WTC11 (cell line): ENCODE measurements at regions not wholly inside any gene's neighbourhood (a gene's known extent, or its start where the extent isn't known, plus 50 kb on each side); places are given as distances from the start of the nearest gene placed in this dataset.

ENCODE experiments used
- ATAC-seq: fragments of 200-7000 bp; cut with Tn5 transposase; 2 replicates; pipeline ENCODE4 v1.10.0; 2021; ENCODE audit warnings: mild to moderate bottlenecking, moderate library complexity
- CTCF ChIA-PET: fragments of 300-600 bp; sonication (Branson Sonifier 250); formaldehyde crosslinking; loops from one replicate; lab custom pipeline; 2021; ENCODE audit warnings: antibody characterized with exemption; lab: Charles Lee
- POLR2A ChIA-PET: fragments of 350-600 bp; sonication (Branson Sonifier 250); formaldehyde crosslinking; loops from one replicate; lab custom pipeline; 2021; ENCODE audit warnings: antibody characterized with exemption; lab: Charles Lee
- DNase-seq: peaks from one replicate; pipeline ENCODE4 v3.0.0; 2021; ENCODE audit warnings: low spot score
- H3K27ac Mint-ChIP-seq: 2 replicates; pipeline ENCODE4 v1.8.0; 2021; ENCODE audit warnings: mixed read lengths
- H3K27me3 Mint-ChIP-seq: 2 replicates; pipeline ENCODE4 v1.8.0; 2021; ENCODE audit warnings: low read depth, mild to moderate bottlenecking, moderate library complexity, mixed read lengths
- H3K36me3 Mint-ChIP-seq: 2 replicates; pipeline ENCODE4 v1.8.0; 2021; ENCODE audit warnings: mixed read lengths
- H3K4me1 Mint-ChIP-seq: 2 replicates; pipeline ENCODE4 v1.8.0; 2022; ENCODE audit warnings: mixed read lengths
- H3K4me3 Mint-ChIP-seq: 2 replicates; pipeline ENCODE4 v1.8.0; 2021; ENCODE audit warnings: mild to moderate bottlenecking, moderate library complexity, mixed read lengths
- H3K9me3 Mint-ChIP-seq: 2 replicates; pipeline ENCODE4 v1.8.0; 2021; ENCODE audit warnings: mixed read lengths
- ARID4B ChIP-seq: sonication (generic); formaldehyde crosslinking; IDR thresholded peaks from 2 replicates; pipeline ENCODE4 v1.8.0; 2023; ENCODE audit warnings: missing genetic modification reagents, mild to moderate bottlenecking, borderline replicate concordance
- ATF6 ChIP-seq: sonication (generic); formaldehyde crosslinking; IDR thresholded peaks from 2 replicates; pipeline ENCODE4 v1.8.1; 2023; ENCODE audit warnings: mild to moderate bottlenecking, missing genetic modification reagents
- CREB1 ChIP-seq: sonication (generic); formaldehyde crosslinking; IDR thresholded peaks from 2 replicates; pipeline ENCODE4 v1.8.0; 2023; ENCODE audit warnings: mild to moderate bottlenecking, missing genetic modification reagents
- CTCF ChIP-seq: fragments of 200-600 bp; IDR thresholded peaks from 2 replicates; pipeline ENCODE4 v1.8.0; 2022; ENCODE audit warnings: antibody characterized with exemption
- E2F1 ChIP-seq: sonication (generic); formaldehyde crosslinking; IDR thresholded peaks from 2 replicates; pipeline ENCODE4 v1.8.0; 2022; ENCODE audit warnings: mild to moderate bottlenecking, missing genetic modification reagents
- EMX1 ChIP-seq: fragments of 250-450 bp; sonication (Bioruptor Pico); IDR thresholded peaks from 2 replicates; pipeline ENCODE4 v1.8.0; 2021; ENCODE audit warnings: mild to moderate bottlenecking
- ERG ChIP-seq: fragments of 250-450 bp; sonication (Bioruptor Pico); IDR thresholded peaks from 2 replicates; pipeline ENCODE4 v1.8.0; 2021; ENCODE audit warnings: mild to moderate bottlenecking
- ETV6 ChIP-seq: sonication (generic); formaldehyde crosslinking; IDR thresholded peaks from 2 replicates; pipeline ENCODE4 v1.8.1; 2022; ENCODE audit warnings: mild to moderate bottlenecking, missing genetic modification reagents
- HMGA2 ChIP-seq: fragments of 250-450 bp; sonication (Bioruptor Pico); IDR thresholded peaks from 2 replicates; pipeline ENCODE4 v1.4.0; 2021; ENCODE audit warnings: mild to moderate bottlenecking, moderate library complexity
- MLX ChIP-seq: sonication (generic); formaldehyde crosslinking; IDR thresholded peaks from 2 replicates; pipeline ENCODE4 v1.8.1; 2023; ENCODE audit warnings: mild to moderate bottlenecking, missing genetic modification reagents, moderate library complexity
- NFATC4 ChIP-seq: fragments of 250-450 bp; sonication (Bioruptor Pico); IDR thresholded peaks from 2 replicates; pipeline ENCODE4 v1.9.0; 2021; ENCODE audit warnings: mild to moderate bottlenecking
- STAT6 ChIP-seq: sonication (generic); formaldehyde crosslinking; conservative IDR thresholded peaks from 2 replicates; pipeline ENCODE4 v1.8.1; 2023; ENCODE audit warnings: mild to moderate bottlenecking, low read depth, missing genetic modification reagents, moderate library complexity
- TP53 ChIP-seq: sonication (generic); formaldehyde crosslinking; IDR thresholded peaks from 2 replicates; pipeline ENCODE4 v1.8.1; 2023; ENCODE audit warnings: mild to moderate bottlenecking, missing genetic modification reagents
- ZNF121 ChIP-seq: sonication (generic); formaldehyde crosslinking; IDR thresholded peaks from 2 replicates; pipeline ENCODE4 v1.8.0; 2023; ENCODE audit warnings: missing genetic modification reagents
- ZNF263 ChIP-seq: sonication (generic); formaldehyde crosslinking; IDR thresholded peaks from 2 replicates; pipeline ENCODE4 v1.8.1; 2022; ENCODE audit warnings: low read depth, mild to moderate bottlenecking, moderate library complexity, missing genetic modification reagents

- TF ChIP-seq STAT6 (CRISPR knock-in tag) (no peak), CREB1 (CRISPR knock-in tag) (no peak), EMX1 (CRISPR knock-in tag) (no peak), ZNF121 (CRISPR knock-in tag) (no peak), ETV6 (no peak), ZNF263 (CRISPR knock-in tag) (no peak), ARID4B (no peak), ATF6 (CRISPR knock-in tag) (no peak), NFATC4 (CRISPR knock-in tag) (no peak)
- TF ChIP-seq, all 79 proteins: peak for 0
These were observed 401.1 kb upstream of the TLE4 start (continued) for GRCh38 chr9:79170643-79171042.

- ChIA-PET CTCF (interaction anchor here (1.8 kb wide), 1 partner anchor 39 kb away, joined by 4 read pairs; no protein-coding TSS in a partner anchor), POLR2A (no interaction called here)
- no peaks in the 10 kb centered on the region for H3K27me3 Mint-ChIP-seq
- no peak overlapping the region for H3K27ac Mint-ChIP-seq
- no peak overlapping the region for H3K4me3 Mint-ChIP-seq
- DNase-seq (no peak), ATAC-seq (no peak)
- H3K4me1 Mint-ChIP-seq, result no peaks in the 10 kb centered on the region
- TF ChIP-seq ERG (CRISPR knock-in tag) (no peak), CTCF (no peak), MLX (no peak), CREB1 (CRISPR knock-in tag) (no peak), E2F1 (CRISPR knock-in tag) (no peak), TP53 (CRISPR knock-in tag) (no peak), HMGA2 (CRISPR knock-in tag) (no peak)
- peaks cover 10% of the 10 kb centered on the region for H3K9me3 Mint-ChIP-seq
- H3K36me3 Mint-ChIP-seq, result no peaks in the 10 kb centered on the region
These were observed 397.8 kb upstream of the TLE4 start for GRCh38 chr9:79173932-79174331.
